Femur (tissue), 1 donor: ENCODE measurements at regions not wholly inside any gene's neighbourhood (a gene's known extent, or its start where the extent isn't known, plus 50 kb on each side); places are given as distances from the start of the nearest gene placed in this dataset.
"Not testable (repeated sequence)": the region's sequence is repeated elsewhere in the genome, so short reads cannot be mapped to it uniquely, and the experiment has no call there.

Experiments used
- DNase-seq: peaks from one replicate; pipeline ENCODE4 v3.0.0-alpha.2; 2017

- DNase-seq: not testable (repeated sequence)
Observed at GRCh38 chr13:65273811-65274420, 1956.2 kb downstream of the PCDH9 start.

GRCh38 chr13:65268009-65268408, 1962.1 kb downstream of the PCDH9 start:
- DNase-seq: no peak

DNA sequence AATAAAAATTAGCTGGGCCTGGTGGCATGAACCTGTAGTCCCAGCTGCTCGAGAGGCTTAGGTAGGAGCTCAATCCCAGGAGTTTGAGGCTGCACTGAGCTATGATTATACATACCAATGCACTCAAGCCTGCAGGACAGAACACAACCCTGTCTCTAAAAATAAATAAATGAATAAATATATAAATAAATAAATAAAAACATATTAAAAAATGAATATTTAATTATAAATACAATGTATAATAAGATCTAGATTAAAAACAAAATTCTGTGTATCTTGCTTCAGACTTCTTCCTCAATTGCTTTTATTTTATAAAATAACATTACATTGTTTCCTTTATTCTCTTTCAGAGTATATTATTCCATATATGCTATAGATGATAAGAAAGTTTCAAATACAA, 1964.1 kb downstream of the PCDH9 start:
- DNase-seq: no peak

DNA sequence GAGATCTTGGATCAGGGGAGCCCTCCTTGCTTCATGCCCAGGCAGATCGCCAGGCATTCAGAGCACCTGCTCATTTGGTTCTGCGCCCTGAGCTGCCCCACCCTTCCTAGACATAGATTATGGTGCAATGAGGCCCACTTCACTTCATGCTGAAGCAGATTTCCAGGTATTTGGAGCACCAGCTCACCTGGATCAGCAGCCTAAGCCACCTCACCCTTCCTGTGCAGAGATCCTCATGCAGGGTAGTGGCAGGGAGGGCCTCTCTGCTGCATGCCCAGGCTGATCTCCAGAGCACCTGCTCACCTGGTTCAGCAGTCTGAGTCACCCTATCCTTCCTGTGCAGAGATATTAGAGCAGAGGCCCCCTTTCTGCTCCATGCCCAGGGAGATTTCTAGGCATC, 1966.1 kb downstream of the PCDH9 start:
- DNase-seq: no peak

DNA sequence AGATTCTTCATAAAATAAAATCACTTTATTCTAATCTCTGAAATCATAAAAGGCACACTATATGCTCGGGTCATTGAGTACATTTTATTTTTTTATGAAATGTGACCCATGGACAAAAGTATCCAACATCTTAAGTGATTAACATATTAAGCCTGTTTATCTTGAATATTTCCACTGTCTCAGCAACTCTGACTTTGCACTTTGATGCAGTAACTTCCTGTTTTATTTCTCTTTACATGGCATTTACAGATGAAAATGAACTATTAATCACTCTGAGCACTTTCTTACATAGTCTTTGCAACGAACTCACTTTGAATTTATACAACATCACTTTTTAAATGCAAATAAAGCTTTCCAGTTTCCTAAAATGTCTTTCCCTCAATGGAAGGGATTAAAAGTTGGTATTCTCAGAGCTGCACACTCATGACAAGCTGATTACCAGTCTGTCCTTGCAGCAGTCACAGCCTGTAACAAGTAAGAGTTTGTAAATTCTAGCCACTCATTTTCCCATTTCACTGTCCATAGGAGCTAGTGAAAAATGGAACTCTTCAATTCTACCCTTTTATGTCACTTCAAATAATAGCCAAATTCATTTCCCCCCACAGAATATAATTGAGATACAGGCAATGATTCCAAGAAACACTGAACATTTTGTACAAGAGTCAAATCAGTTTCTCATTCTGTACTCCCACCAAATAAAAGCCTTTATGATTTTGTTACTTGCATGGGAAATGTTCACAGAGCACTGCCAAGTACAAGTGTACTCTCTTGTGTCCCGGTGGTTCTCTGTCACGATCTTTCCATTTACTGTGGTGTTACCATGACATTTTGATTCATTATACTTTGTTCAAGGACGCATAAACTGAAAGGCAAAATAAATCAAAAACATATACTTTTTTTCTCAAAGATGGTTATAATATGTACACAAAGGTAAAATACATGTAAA, 1968.9 kb downstream of the PCDH9 start:
- no peak for DNase-seq

- no peak for DNase-seq
Observed at GRCh38 chr13:65240773-65241172, 1989.4 kb downstream of the PCDH9 start.

- DNase-seq: no peak
Observed at GRCh38 chr13:65236841-65237418, 1993.2 kb downstream of the PCDH9 start.

GRCh38 chr13:65217471-65217995, 2012.6 kb downstream of the PCDH9 start:
- no peak for DNase-seq

GRCh38 chr13:65202845-65203244, 2027.3 kb downstream of the PCDH9 start:
- DNase-seq: not testable (repeated sequence)

GRCh38 chr13:65188721-65189120, 2041.4 kb downstream of the PCDH9 start:
- no peak for DNase-seq

GRCh38 chr13:65168026-65168425, 2062.1 kb downstream of the PCDH9 start:
- no peak for DNase-seq

DNA sequence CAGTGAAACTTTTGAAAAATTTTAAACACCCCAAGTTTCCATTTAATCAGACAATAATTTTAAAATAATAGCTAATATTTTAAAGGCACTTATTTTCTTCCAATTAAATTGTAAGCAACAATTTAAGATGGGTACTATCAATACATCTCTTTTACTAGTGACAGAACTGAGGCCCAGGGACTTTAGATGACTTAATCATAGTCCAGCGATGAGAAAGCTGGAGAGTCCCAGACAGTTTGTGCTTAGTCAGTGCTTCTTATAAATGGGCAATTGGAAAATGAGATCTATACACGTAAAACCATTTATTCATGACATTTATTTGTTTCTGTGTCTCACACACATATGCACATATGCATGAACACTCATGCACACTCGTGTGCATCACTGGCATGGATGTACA, 2063.5 kb downstream of the PCDH9 start:
- no peak for DNase-seq

DNA sequence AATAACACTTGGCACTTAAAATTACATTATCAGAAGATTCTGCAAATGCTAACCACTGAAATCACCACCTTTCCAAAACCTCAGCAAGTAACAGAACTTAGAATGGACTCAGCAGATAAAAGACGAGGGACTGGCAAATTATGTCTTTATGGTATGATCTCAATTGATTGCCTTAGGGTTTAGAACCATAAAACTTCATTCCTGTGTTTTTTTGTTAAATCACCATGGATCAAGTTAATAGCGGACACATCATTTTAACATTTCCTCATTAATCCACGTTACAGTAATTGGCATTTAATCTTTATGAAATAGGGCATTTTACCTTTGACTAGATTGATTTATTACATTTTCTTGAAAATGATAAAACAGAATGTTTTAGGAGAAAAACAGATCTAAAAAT, 2070.3 kb downstream of the PCDH9 start:
- no peak for DNase-seq

- no peak for DNase-seq
Observed at GRCh38 chr13:65155861-65156260, 2074.3 kb downstream of the PCDH9 start.

DNA sequence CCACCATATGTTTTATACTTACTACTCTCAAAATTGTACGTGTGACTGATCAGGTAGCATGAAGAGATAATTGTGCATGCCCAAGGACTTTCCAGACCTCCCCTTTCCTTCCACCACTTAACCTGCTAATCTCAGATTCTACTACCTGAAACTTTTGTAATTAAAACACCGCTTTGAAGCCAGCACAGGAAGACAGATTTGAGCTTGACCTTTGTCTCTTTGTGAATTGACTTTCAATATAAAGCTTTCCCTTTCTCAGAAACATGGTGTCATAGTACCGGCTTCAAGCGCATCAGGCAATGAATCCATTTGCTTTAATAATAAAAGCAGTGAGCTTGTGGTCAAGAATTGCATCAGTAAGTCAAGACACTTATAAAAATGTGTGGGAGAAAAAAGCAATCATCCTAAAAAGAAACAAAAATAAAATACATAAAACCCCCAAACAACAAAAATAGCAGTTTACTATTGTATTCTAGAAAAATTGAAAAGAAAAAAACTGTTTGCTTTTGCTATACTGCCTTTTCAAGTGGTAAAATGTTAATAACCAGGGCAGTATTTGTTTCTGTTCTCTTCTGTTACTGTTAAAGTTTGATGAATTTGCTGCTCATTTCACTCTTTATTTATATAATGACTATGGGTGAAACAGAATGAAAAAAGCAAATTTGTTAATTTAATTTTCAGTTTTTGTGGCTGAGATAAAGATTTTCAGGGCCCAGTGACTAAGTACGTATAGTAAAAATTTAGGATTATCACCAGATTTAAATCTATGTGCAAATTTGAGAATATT, 2075.3 kb downstream of the PCDH9 start:
- no peak for DNase-seq

DNA sequence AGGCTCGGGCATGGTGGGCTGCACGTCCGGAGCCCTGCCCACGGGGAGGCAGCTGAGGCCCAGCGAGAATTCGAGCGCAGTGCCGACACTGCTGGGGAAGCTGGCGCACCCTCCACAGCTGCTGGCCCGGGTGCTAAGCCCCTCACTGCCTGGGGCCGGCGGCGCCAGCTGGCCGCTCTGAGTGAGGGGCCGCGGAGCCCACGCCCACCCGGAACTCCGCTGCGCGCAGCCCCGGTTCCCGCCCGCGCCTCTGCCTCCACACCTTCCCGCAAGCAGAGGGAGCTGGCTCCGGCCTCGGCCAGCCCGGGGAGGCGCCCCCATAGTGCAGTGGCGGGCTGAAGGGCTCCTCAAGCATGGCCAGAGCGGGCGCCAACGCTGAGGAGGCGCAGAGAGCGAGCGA, 2080.4 kb downstream of the PCDH9 start:
- DNase-seq: no peak

- no peak for DNase-seq
Observed at GRCh38 chr13:65143920-65144319, 2086.2 kb downstream of the PCDH9 start.

- no peak for DNase-seq
Observed at GRCh38 chr13:65133094-65133493, 2097.0 kb downstream of the PCDH9 start.

- DNase-seq: no peak
Observed at GRCh38 chr13:65125236-65125635, 2104.9 kb downstream of the PCDH9 start.

DNA sequence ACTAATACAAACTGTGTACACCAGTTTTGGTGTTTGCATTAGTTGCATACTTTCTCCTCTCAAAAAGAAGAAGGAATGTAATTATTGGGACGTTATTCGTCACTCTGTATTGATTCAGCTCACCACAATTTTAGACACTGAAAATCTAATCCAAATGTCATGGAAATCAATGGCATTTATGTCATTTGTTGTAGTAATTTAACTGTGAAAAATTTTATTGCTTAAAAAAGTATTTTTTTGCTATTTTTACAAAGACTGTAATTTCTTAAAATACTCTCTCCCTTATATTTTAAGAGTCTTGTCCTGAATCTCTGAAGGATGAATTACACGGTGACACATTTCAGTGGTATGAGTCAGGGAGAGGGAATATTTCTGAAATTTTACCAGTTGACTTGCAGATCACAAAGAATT, 2117.6 kb downstream of the PCDH9 start:
- no peak for DNase-seq

- DNase-seq: no peak
Observed at GRCh38 chr13:65112123-65112522, 2118.0 kb downstream of the PCDH9 start.

GRCh38 chr13:65111223-65111622, 2118.9 kb downstream of the PCDH9 start:
- no peak for DNase-seq

DNA sequence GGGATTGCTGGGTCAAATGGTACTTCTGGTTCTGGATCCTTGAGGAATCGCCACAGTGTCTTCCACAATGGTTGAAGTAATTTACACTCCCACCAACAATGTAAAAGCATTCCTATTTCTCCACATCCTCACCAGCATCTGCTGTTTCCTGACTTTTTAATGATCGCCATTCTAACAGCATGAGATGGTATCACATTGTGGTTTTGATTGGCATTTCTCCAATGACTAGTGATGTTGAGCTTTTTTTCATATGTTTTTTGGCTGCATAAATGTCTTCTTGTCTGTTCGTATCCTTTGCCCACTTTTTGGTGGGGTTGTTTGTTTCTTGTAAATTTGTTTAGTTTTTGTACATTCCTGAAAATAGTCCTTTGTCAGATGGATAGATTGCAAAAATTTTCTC, 2125.7 kb downstream of the PCDH9 start:
- not testable (repeated sequence) for DNase-seq
